ENCODE measurements at regions not wholly inside any gene's neighbourhood (a gene's known extent, or its start where the extent isn't known, plus 50 kb on each side); places are given as distances from the start of the nearest gene placed in this dataset.
A peak's percentile ranks its signal among the peaks of the same experiment; 100 is the strongest.
"Not testable (repeated sequence)": the region's sequence is repeated elsewhere in the genome, so short reads cannot be mapped to it uniquely, and the experiment has no call there.

- no peak overlapping the region for H3K27ac Mint-ChIP-seq (ENCODE audit: unreplicated experiment)
Measured at GRCh38 chr14:71560751-71561150, 371.5 kb upstream of the RGS6 start.

GRCh38 chr14:71563492-71564153, 368.6 kb upstream of the RGS6 start:
- Mint-ChIP-seq H3K36me3 (ENCODE audit: low read depth) (peaks cover 2% of the 10 kb centered on the region), H3K27ac (ENCODE audit: unreplicated experiment) (peak overlapping the region; percentile 6), H3K4me1 (ENCODE audit: low read depth) (peaks cover 17% of the 10 kb centered on the region), H3K4me3 (ENCODE audit: unreplicated experiment) (no peak overlapping the region), H3K9me3 (ENCODE audit: low read depth) (no peaks in the 10 kb centered on the region), H3K27me3 (ENCODE audit: low read depth) (no peaks in the 10 kb centered on the region)
- no peak for DNase-seq (ENCODE audit: low spot score)
- no peak for TF ChIP-seq CTCF (IDR thresholded peaks at IDR 0.05)

More at GRCh38 chr14:71560751-71561150, 371.5 kb upstream of the RGS6 start:
- Mint-ChIP-seq H3K36me3 (ENCODE audit: low read depth) (no peaks in the 10 kb centered on the region), H3K4me1 (ENCODE audit: low read depth) (peaks cover 20% of the 10 kb centered on the region), H3K9me3 (ENCODE audit: low read depth) (no peaks in the 10 kb centered on the region), H3K4me3 (ENCODE audit: unreplicated experiment) (no peak overlapping the region), H3K27me3 (ENCODE audit: low read depth) (no peaks in the 10 kb centered on the region)
- TF ChIP-seq CTCF (IDR thresholded peaks at IDR 0.05), result no peak
- no peak for DNase-seq (ENCODE audit: low spot score)

- no peak overlapping the region for H3K27ac Mint-ChIP-seq (ENCODE audit: unreplicated experiment)
- TF ChIP-seq CTCF (IDR thresholded peaks at IDR 0.05), result no peak
- H3K9me3 Mint-ChIP-seq (ENCODE audit: low read depth), result no peaks in the 10 kb centered on the region
- H3K27me3 Mint-ChIP-seq (ENCODE audit: low read depth), result no peaks in the 10 kb centered on the region
- no peak for DNase-seq (ENCODE audit: low spot score)
- peaks cover 2% of the 10 kb centered on the region for H3K36me3 Mint-ChIP-seq (ENCODE audit: low read depth)
- peaks cover 17% of the 10 kb centered on the region for H3K4me1 Mint-ChIP-seq (ENCODE audit: low read depth)
- no peak overlapping the region for H3K4me3 Mint-ChIP-seq (ENCODE audit: unreplicated experiment)
Measured at GRCh38 chr14:71566276-71566675, 366.0 kb upstream of the RGS6 start.

- not testable (repeated sequence) for H3K9me3 Mint-ChIP-seq (ENCODE audit: low read depth); DNase-seq (ENCODE audit: low spot score); H3K4me3 Mint-ChIP-seq (ENCODE audit: unreplicated experiment); H3K27ac Mint-ChIP-seq (ENCODE audit: unreplicated experiment); H3K36me3 Mint-ChIP-seq (ENCODE audit: low read depth); H3K27me3 Mint-ChIP-seq (ENCODE audit: low read depth)
- peaks cover 21% of the 10 kb centered on the region for H3K4me1 Mint-ChIP-seq (ENCODE audit: low read depth)
Measured at GRCh38 chr14:71567499-71568133, 364.6 kb upstream of the RGS6 start.

GRCh38 chr14:71574976-71575375, 357.3 kb upstream of the RGS6 start:
- Mint-ChIP-seq H3K4me1 (ENCODE audit: low read depth) (peaks cover 59% of the 10 kb centered on the region), H3K27ac (ENCODE audit: unreplicated experiment) (peak overlapping the region; percentile 95), H3K4me3 (ENCODE audit: unreplicated experiment) (no peak overlapping the region)

More at GRCh38 chr14:71574976-71575375, 357.3 kb upstream of the RGS6 start:
- no peak for TF ChIP-seq CTCF (IDR thresholded peaks at IDR 0.05)
- H3K27me3 Mint-ChIP-seq (ENCODE audit: low read depth), result no peaks in the 10 kb centered on the region
- H3K36me3 Mint-ChIP-seq (ENCODE audit: low read depth), result no peaks in the 10 kb centered on the region
- no peak for DNase-seq (ENCODE audit: low spot score)
- no peaks in the 10 kb centered on the region for H3K9me3 Mint-ChIP-seq (ENCODE audit: low read depth)
